DOHH2 (cell line): ENCODE measurements at regions not wholly inside any gene's neighbourhood (a gene's known extent, or its start where the extent isn't known, plus 50 kb on each side); places are given as distances from the start of the nearest gene placed in this dataset.

Source experiments
- EZH2phosphoT487 ChIP-seq: fragments of 200-600 bp; sonication (generic); IDR thresholded peaks from 2 replicates; pipeline ENCODE4 v1.6.1; 2017; ENCODE audit warnings: borderline replicate concordance, mild to moderate bottlenecking, antibody characterized with exemption, low read length, moderate library complexity, mixed read lengths
- TF ChIP-seq, protein P1 (sequence below): fragments of 200-600 bp; sonication (generic); IDR thresholded peaks from one replicate; pipeline ENCODE4 v1.5.1; 2014; ENCODE audit warnings: antibody characterized with exemption, mild to moderate bottlenecking, low read depth, low read length; ENCODE audit not compliant: poor library complexity, severe bottlenecking

DNA sequence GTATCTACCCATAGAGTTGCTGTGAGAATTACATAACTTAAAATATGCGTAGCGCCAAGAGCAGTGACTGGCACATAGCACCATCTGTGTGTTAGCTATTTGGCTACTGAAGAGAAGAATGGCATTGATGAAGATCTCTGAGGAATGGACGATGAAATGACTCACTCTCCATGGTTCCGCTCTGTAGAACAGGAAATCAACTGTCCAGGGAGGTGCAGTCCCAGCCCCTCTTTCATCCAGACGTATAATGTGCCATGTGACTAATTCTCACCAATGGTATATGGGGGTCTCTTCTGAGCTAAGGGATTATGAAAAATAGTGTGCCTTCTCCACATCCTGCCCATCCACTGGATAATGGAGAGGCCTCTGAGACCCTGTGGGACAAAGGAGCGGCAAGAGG is 254.8 kb downstream of the CYP26B1 start:
- no peak for TF ChIP-seq EZH2phosphoT487
- TF ChIP-seq, protein P1, sequence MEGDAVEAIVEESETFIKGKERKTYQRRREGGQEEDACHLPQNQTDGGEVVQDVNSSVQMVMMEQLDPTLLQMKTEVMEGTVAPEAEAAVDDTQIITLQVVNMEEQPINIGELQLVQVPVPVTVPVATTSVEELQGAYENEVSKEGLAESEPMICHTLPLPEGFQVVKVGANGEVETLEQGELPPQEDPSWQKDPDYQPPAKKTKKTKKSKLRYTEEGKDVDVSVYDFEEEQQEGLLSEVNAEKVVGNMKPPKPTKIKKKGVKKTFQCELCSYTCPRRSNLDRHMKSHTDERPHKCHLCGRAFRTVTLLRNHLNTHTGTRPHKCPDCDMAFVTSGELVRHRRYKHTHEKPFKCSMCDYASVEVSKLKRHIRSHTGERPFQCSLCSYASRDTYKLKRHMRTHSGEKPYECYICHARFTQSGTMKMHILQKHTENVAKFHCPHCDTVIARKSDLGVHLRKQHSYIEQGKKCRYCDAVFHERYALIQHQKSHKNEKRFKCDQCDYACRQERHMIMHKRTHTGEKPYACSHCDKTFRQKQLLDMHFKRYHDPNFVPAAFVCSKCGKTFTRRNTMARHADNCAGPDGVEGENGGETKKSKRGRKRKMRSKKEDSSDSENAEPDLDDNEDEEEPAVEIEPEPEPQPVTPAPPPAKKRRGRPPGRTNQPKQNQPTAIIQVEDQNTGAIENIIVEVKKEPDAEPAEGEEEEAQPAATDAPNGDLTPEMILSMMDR: no peak
